ENCODE measurements at regions not wholly inside any gene's neighbourhood (a gene's known extent, or its start where the extent isn't known, plus 50 kb on each side); places are given as distances from the start of the nearest gene placed in this dataset.

GRCh38 chr10:106182542-106182941 is 982.0 kb downstream of the SORCS1 start:
- no peak for DNase-seq

- no peak for DNase-seq
Observed at GRCh38 chr10:106181501-106181900, 983.0 kb downstream of the SORCS1 start.

GRCh38 chr10:106179430-106179829 is 985.1 kb downstream of the SORCS1 start:
- no peak for DNase-seq

DNA sequence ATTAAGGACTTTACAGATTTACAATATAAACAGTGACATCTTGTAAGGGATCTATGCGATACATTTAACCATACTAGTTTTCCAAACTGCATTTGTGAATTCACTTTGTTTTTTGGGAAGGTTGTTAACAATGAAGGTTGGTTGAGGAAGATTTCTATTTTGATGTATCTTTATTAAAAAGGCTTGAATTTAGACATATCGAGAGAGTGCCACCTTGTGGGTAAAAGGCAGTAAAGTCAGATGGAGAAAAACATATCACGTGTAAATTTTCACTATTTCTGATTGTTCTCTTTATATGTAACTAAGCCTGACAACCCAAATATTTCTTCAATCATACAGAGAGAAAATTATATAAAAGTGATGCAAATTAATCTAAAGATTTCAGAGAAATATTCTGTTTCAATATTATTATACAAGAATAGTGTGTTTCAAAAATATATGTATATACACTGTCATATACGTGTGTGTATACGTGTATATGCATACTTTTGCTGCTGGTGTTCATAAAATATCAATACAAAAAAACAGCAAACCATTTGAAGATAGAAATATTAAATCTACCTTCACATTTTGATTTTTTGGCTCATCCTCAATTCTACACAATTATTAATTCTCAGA is 988.6 kb downstream of the SORCS1 start:
- no peak for DNase-seq

- DNase-seq, result no peak
Observed at GRCh38 chr10:106173838-106174237, 990.7 kb downstream of the SORCS1 start.

GRCh38 chr10:106169241-106169640 is 995.3 kb downstream of the SORCS1 start:
- DNase-seq, result no peak

- DNase-seq, result no peak
Observed at GRCh38 chr10:106167946-106168345, 996.6 kb downstream of the SORCS1 start.

DNA sequence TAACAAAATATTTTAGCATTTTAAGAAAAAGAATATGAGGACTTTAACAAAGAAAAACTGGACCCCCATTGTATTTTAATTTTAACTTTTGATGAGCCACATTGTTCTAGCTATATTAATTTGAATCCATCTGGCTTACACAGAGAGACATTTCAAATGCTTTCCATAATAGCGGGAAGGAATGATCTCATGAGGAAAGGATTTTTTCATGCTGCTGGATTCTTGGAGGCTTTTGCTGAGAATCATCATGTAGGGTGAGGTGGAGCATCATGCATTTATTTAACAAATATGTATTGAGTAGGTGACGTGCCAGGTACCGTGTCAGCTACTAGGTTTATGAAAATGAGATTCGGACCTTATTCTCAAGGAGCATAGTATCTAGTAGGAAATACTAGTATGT is 1006.3 kb downstream of the SORCS1 start:
- no peak for DNase-seq

- no peak for DNase-seq
Observed at GRCh38 chr10:106147021-106147420, 1017.5 kb downstream of the SORCS1 start.

DNA sequence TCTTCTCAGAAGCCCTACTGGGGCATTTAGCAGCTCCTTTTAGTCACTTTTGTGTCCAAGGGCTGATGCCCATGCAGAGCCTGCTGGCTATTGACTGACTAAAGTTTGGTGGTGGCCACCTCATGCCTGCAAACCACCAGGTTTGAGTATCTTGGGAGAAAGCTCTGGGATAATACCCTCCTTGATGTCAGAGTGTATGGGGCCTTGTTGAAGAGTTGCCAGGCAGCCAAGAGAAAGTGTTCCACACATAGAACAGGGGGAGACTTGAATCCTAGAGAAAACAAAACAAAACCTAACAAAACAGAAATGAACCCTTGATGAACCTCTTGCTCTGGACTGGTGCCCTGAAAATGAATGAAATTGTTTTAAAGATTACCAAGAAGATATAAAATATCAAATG is 1024.6 kb downstream of the SORCS1 start:
- DNase-seq, result no peak

DNA sequence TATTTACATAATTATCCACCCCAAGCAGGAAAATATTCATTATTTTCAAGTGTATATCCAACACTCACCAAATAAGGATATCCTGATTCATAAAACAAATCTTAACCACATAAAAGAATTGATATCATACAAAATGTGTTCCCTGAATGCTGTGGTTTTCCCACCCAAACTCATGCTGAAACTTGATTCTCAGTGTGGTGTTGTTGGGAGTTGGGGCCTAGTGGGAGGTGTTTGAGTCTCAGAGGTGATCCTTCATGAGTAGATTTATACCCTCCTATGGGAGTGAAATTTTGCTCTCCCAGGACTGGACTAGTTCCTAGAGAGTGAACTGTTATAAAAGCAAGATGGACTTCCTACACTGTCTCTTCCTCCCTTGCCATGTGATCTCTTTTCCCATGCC is 1028.3 kb downstream of the SORCS1 start:
- no peak for DNase-seq

- no peak for DNase-seq
Observed at GRCh38 chr10:106134326-106135000, 1030.0 kb downstream of the SORCS1 start.

DNA sequence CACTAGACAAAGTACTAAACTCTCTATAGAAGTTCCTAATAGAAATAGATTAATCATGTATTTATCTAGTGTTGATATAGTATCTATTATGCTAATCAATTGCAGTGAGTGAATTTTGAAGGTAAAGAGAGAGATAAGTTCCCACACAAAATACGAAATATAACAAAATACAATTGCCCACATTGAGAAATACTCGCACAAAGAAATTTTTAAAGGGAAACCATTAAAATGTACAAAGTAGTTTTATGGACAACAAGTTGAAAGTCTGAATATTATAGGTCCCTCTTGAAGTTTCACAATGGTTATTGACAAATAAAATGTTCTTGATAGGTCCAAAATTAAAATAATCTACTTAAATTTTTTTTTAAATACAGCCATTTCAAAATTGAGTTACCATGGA is 1031.1 kb downstream of the SORCS1 start:
- DNase-seq, result no peak

GRCh38 chr10:106132956-106133355 is 1031.5 kb downstream of the SORCS1 start:
- DNase-seq, result no peak

DNA sequence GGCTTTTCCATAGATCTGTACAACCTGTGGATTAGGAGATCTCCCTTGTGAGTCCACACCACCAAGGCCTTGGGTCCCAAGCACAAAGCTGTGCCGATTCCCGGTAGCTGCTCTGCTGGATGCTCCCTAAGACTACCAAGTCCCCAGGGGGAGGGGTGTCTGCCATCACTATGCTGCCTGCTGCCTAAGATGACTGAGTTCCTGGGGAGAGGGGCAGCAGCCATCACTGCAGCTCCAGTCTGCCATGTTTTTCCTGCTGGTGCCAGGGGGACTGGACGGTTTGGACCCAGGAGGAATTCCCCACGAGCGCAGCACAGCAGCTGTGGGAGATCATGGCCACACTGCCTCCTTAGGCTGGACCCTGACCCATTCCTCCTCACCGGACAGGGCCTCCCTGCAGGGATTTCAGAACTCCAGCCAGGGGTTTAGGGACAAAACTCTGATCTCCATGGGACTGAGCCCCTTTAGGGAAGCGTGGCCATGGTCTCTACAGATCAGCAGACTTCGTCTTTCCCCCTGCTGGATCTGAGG is 1049.8 kb downstream of the SORCS1 start:
- no peak for DNase-seq

DNA sequence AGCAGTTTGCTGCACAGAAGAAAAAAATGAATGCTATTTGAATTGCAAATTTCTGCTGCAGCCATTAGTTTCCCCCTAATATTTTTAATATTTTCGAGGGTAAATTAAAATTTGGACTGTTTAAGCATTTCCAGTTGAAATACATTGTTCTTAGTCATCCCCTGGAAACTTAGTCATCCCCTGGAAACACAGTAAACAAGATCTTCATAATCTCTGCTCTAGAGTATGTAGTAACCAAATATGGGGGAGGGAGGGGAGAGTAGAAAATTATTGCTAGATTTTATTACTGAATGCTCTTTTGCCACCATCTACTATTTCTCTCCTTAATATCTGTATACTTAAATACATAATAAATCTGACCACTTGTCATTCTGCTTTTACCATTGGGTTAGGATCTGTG is 1053.3 kb downstream of the SORCS1 start:
- no peak for DNase-seq

DNA sequence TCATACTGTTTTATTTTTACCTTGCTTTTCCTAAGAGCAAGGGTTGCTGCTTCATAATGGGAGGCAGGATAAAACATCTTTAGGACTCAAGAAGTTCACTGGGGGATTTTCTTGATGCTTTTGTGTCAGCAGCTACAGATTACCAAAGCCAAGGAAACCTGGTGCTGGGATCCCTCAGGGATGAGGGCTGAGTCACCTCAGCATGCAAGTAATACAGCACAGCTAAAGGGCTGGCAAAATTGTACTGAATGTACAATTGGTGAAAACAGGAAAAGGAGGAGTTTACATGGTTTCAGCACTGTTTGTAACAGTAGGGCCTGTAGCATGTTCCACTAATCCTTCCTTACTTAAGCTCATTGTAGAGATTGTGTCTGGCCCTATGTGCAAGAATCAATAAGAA is 1056.8 kb downstream of the SORCS1 start:
- DNase-seq, result no peak

- DNase-seq, result no peak
Observed at GRCh38 chr10:106106114-106106513, 1058.4 kb downstream of the SORCS1 start.

DNA sequence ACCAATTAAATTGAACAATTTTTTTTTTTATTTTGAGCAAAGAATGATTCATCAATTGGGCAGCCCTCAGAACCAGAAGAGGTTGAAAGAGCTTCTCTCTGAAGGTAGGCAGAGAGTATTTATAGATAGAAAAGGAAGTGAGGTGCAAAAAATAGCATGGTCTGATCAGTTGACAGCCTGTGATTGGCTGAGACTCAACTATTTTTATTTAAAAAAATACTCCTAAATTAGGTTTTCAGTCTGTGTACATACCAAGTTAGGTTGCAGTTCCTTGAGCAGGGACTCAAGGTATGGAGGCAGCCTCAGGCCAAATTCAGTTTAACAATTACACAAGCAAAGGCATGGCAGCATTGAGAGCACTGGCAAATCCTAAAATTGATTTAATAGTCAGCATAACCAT is 1074.7 kb downstream of the SORCS1 start:
- DNase-seq, result no peak

- DNase-seq, result no peak
Observed at GRCh38 chr10:106086391-106086790, 1078.1 kb downstream of the SORCS1 start.

GRCh38 chr10:106083572-106083971 is 1080.9 kb downstream of the SORCS1 start:
- DNase-seq, result no peak

GRCh38 chr10:106082865-106083264 is 1081.6 kb downstream of the SORCS1 start:
- no peak for DNase-seq

- no peak for DNase-seq
Observed at GRCh38 chr10:106078895-106079576, 1085.5 kb downstream of the SORCS1 start.

All from left kidney (tissue), 1 donor.